ENCODE measurements at regions not wholly inside any gene's neighbourhood (a gene's known extent, or its start where the extent isn't known, plus 50 kb on each side); places are given as distances from the start of the nearest gene placed in this dataset.
"Not testable (repeated sequence)": the region's sequence is repeated elsewhere in the genome, so short reads cannot be mapped to it uniquely, and the experiment has no call there.

DNA sequence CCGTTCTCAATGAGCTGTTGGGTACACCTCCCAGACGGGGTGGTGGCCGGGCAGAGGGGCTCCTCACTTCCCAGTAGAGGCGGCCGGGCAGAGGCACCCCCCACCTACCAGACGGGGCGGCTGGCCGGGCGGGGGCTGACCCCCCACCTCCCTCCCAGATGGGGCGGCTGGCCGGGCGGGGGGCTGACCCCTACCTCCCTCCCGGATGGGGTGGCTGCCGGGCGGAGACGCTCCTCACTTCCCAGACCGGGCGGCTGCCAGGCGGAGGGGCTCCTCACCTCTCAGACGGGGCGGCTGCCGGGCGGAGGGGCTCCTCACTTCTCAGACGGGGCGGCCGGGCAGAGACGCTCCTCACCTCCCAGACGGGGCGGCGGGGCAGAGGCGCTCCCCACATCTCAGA lies 101.6 kb downstream of the ZNF429 start:
- ATAC-seq; CTCF ChIA-PET; H3K27ac ChIP-seq (ENCODE audit: control insufficient read depth, insufficient read depth); H3K36me3 ChIP-seq (ENCODE audit: control insufficient read depth in 2 of 2, insufficient read depth in 2 of 2, low read length in 1 of 2); H3K9me3 ChIP-seq (replicated peaks; ENCODE audit: control insufficient read depth, insufficient read depth, low read length); FAIRE-seq; RAD21 ChIA-PET (ENCODE audit: unreplicated experiment); H3K79me2 ChIP-seq (ENCODE audit: control insufficient read depth, insufficient read depth, low read length); SMC1A ChIA-PET (ENCODE audit: uncharacterized antibody, unreplicated experiment); intact Hi-C loops (cut with micrococcal nuclease; ENCODE audit: unreplicated experiment); H2AFZ ChIP-seq (ENCODE audit: control insufficient read depth, low read depth, low read length); DNase-seq (ENCODE audit: low read depth, low spot score); H3K4me2 ChIP-seq (ENCODE audit: control insufficient read depth, insufficient read depth); H3K4me3 ChIP-seq; H3K4me1 ChIP-seq (ENCODE audit: control insufficient read depth, insufficient read depth, low read length); H3K27me3 ChIP-seq (replicated peaks in 1 of 2; ENCODE audit: control insufficient read depth in 2 of 2, insufficient read depth in 2 of 2, low read length in 1 of 2); BruUV-seq (replicated peaks); H4K20me1 ChIP-seq (ENCODE audit: control insufficient read depth, insufficient read depth); in situ Hi-C loops (cut with MboI); H3K9ac ChIP-seq (ENCODE audit: control insufficient read depth, insufficient read depth, low read length): not testable (repeated sequence)
- 86% methylated on average over 7 of the region's 31 CpGs for WGBS (ENCODE audit: insufficient coverage, insufficient replicate concordance, low lambda C conversion rate, missing lambda C conversion rate)
- POLR2A ChIA-PET, result interaction anchor here (0.6 kb wide), 1 partner anchor 800 kb away, joined by 3 read pairs; no protein-coding TSS in a partner anchor

- H3K79me2 ChIP-seq (ENCODE audit: control insufficient read depth, insufficient read depth, low read length); BruUV-seq (replicated peaks); H3K9me3 ChIP-seq (replicated peaks; ENCODE audit: control insufficient read depth, insufficient read depth, low read length); H3K27ac ChIP-seq (ENCODE audit: control insufficient read depth, insufficient read depth); intact Hi-C loops (cut with micrococcal nuclease; ENCODE audit: unreplicated experiment); H3K4me2 ChIP-seq (ENCODE audit: control insufficient read depth, insufficient read depth); H3K36me3 ChIP-seq (ENCODE audit: control insufficient read depth in 2 of 2, insufficient read depth in 2 of 2, low read length in 1 of 2); H2AFZ ChIP-seq (ENCODE audit: control insufficient read depth, low read depth, low read length); H3K4me1 ChIP-seq (ENCODE audit: control insufficient read depth, insufficient read depth, low read length); H3K4me3 ChIP-seq; H4K20me1 ChIP-seq (ENCODE audit: control insufficient read depth, insufficient read depth); POLR2A ChIA-PET; ATAC-seq; H3K9ac ChIP-seq (ENCODE audit: control insufficient read depth, insufficient read depth, low read length); SMC1A ChIA-PET (ENCODE audit: uncharacterized antibody, unreplicated experiment); CTCF ChIA-PET; DNase-seq (ENCODE audit: low read depth, low spot score); RAD21 ChIA-PET (ENCODE audit: unreplicated experiment); in situ Hi-C loops (cut with MboI); FAIRE-seq; H3K27me3 ChIP-seq (replicated peaks in 1 of 2; ENCODE audit: control insufficient read depth in 2 of 2, insufficient read depth in 2 of 2, low read length in 1 of 2): not testable (repeated sequence)
- 9% methylated on average over 1 of the region's 5 CpGs for WGBS (ENCODE audit: insufficient coverage, insufficient replicate concordance, low lambda C conversion rate, missing lambda C conversion rate)
These were observed 100.9 kb downstream of the ZNF429 start for GRCh38 chr19:21606326-21606725.

- H3K4me1 ChIP-seq (ENCODE audit: control insufficient read depth, insufficient read depth, low read length), result no peaks in the 10 kb centered on the region
- H4K20me1 ChIP-seq (ENCODE audit: control insufficient read depth, insufficient read depth), result no peaks in the 10 kb centered on the region
- TF ChIP-seq ZSCAN29 (IDR thresholded peaks at IDR 0.05) (no peak), ZZZ3 (IDR thresholded peaks at IDR 0.05; ENCODE audit: control insufficient read depth, insufficient read length, low read depth) (no peak), YBX1 (IDR thresholded peaks at IDR 0.05) (no peak), CBFB (IDR thresholded peaks at IDR 0.05; ENCODE audit: low read depth) (no peak), NR2F1 (conservative IDR thresholded peaks at IDR 0.05) (no peak), BHLHE40 (IDR thresholded peaks at IDR 0.05; ENCODE audit: borderline replicate concordance in 1 of 2, low read depth in 2 of 2, low read length in 1 of 2) (no peak), ZNF384 (IDR thresholded peaks at IDR 0.05; ENCODE audit: borderline replicate concordance, low read depth, low read length) (no peak)
- intact Hi-C loops (cut with micrococcal nuclease; ENCODE audit: unreplicated experiment) (no loop called here), in situ Hi-C loops (cut with MboI) (no loop called here)
- no peak for ATAC-seq
- no peak overlapping the region for H3K4me3 ChIP-seq
- ChIA-PET CTCF (no interaction called here), POLR2A (no interaction called here), SMC1A (ENCODE audit: uncharacterized antibody, unreplicated experiment) (no interaction called here), RAD21 (ENCODE audit: unreplicated experiment) (no interaction called here)
- H3K27ac ChIP-seq (ENCODE audit: control insufficient read depth, insufficient read depth), result no peak overlapping the region
- H3K27me3 ChIP-seq (replicated peaks in 1 of 2; ENCODE audit: control insufficient read depth in 2 of 2, insufficient read depth in 2 of 2, low read length in 1 of 2), result no peaks in the 10 kb centered on the region
- H3K9me3 ChIP-seq (replicated peaks; ENCODE audit: control insufficient read depth, insufficient read depth, low read length), result no peaks in the 10 kb centered on the region; the same call in 2 of the 3 replicates
- no TSS peak for BruUV-seq (replicated peaks)
- no peaks in the 10 kb centered on the region for H3K36me3 ChIP-seq (ENCODE audit: control insufficient read depth in 2 of 2, insufficient read depth in 2 of 2, low read length in 1 of 2)
- no peak for DNase-seq (ENCODE audit: low read depth, low spot score)
- 48% methylated on average over 8 of the region's 8 CpGs for WGBS (ENCODE audit: insufficient coverage, insufficient replicate concordance, low lambda C conversion rate, missing lambda C conversion rate)
- H3K4me2 ChIP-seq (ENCODE audit: control insufficient read depth, insufficient read depth), result no peak overlapping the region
- no peak overlapping the region for H3K9ac ChIP-seq (ENCODE audit: control insufficient read depth, insufficient read depth, low read length)
- H2AFZ ChIP-seq (ENCODE audit: control insufficient read depth, low read depth, low read length), result no peak overlapping the region
- H3K79me2 ChIP-seq (ENCODE audit: control insufficient read depth, insufficient read depth, low read length), result no peaks in the 10 kb centered on the region
- no peak for FAIRE-seq
These were observed 99.6 kb downstream of the ZNF429 start for GRCh38 chr19:21604951-21605476.

All from GM12878 (cell line).